Stomach smooth muscle (tissue), 2 donors: ENCODE measurements at regions not wholly inside any gene's neighbourhood (a gene's known extent, or its start where the extent isn't known, plus 50 kb on each side); places are given as distances from the start of the nearest gene placed in this dataset.

ENCODE experiments used
- H3K27ac ChIP-seq: one replicate; pipeline ENCODE4 v1.7.0; 2013; ENCODE audit warnings: mild to moderate bottlenecking, low read length, inconsistent platforms
- H3K27me3 ChIP-seq, 2 donors: one replicate each; pipeline ENCODE4 v1.7.0; 2013; ENCODE audit warnings: low read length in 2 of 2; ENCODE audit not compliant: insufficient read depth in 2 of 2, control insufficient read depth in 1 of 2
- H3K36me3 ChIP-seq, 2 donors: one replicate each; pipeline ENCODE4 v1.7.0; 2013; ENCODE audit warnings: low read length in 2 of 2; ENCODE audit not compliant: control insufficient read depth in 2 of 2, insufficient read depth in 2 of 2
- H3K4me1 ChIP-seq: one replicate; pipeline ENCODE4 v1.7.0; 2013; ENCODE audit warnings: low read length; ENCODE audit not compliant: control insufficient read depth, insufficient read depth
- H3K4me3 ChIP-seq, 2 donors: one replicate each; pipeline ENCODE4 v1.7.0; 2013; ENCODE audit warnings: low read length in 2 of 2
- H3K9ac ChIP-seq, 2 donors: one replicate each; pipeline ENCODE4 v1.7.0; 2013; ENCODE audit warnings: low read length in 2 of 2, mild to moderate bottlenecking in 1 of 2
- H3K9me3 ChIP-seq, 2 donors: one replicate each; pipeline ENCODE4 v1.7.0; 2013; ENCODE audit warnings: low read length in 2 of 2; ENCODE audit not compliant: control insufficient read depth in 2 of 2
- donor health status: healthy.
- donor health status: Pancreatic carcinoma.

- Histone ChIP-seq H3K27me3 (no peaks in the 10 kb centered on the region), H3K4me1 (no peaks in the 10 kb centered on the region), H3K9ac (no peak overlapping the region), H3K9me3 (no peaks in the 10 kb centered on the region), H3K36me3 (no peaks in the 10 kb centered on the region), H3K4me3 (no peak overlapping the region), H3K27ac (no peak overlapping the region)
Measured at GRCh38 chr3:180829409-180830405, 82.8 kb upstream of the FXR1 start.

- Histone ChIP-seq H3K36me3 (no peaks in the 10 kb centered on the region), H3K9me3 (no peaks in the 10 kb centered on the region), H3K4me1 (no peaks in the 10 kb centered on the region), H3K9ac (no peak overlapping the region), H3K27me3 (no peaks in the 10 kb centered on the region), H3K27ac (no peak overlapping the region), H3K4me3 (no peak overlapping the region)
Measured at GRCh38 chr3:180835501-180835900, 77.0 kb upstream of the FXR1 start.

- H3K27me3 ChIP-seq: no peaks in the 10 kb centered on the region
- H3K9me3 ChIP-seq: no peaks in the 10 kb centered on the region
- no peak overlapping the region for H3K4me3 ChIP-seq
- H3K27ac ChIP-seq: no peak overlapping the region
- H3K9ac ChIP-seq: no peak overlapping the region
- H3K36me3 ChIP-seq: no peaks in the 10 kb centered on the region
- no peaks in the 10 kb centered on the region for H3K4me1 ChIP-seq
Measured at GRCh38 chr3:180836766-180837165, 75.7 kb upstream of the FXR1 start.

GRCh38 chr3:180854887-180855286 is 57.6 kb upstream of the FXR1 start:
- H3K4me1 ChIP-seq: no peaks in the 10 kb centered on the region
- H3K4me3 ChIP-seq: no peak overlapping the region
- H3K27me3 ChIP-seq: no peaks in the 10 kb centered on the region
- H3K27ac ChIP-seq: no peak overlapping the region
- no peaks in the 10 kb centered on the region for H3K9me3 ChIP-seq
- H3K9ac ChIP-seq: no peak overlapping the region
- H3K36me3 ChIP-seq: no peaks in the 10 kb centered on the region

GRCh38 chr3:180855364-180855763 is 57.1 kb upstream of the FXR1 start:
- Histone ChIP-seq H3K9ac (no peak overlapping the region), H3K9me3 (no peaks in the 10 kb centered on the region), H3K4me1 (no peaks in the 10 kb centered on the region), H3K27ac (no peak overlapping the region), H3K27me3 (no peaks in the 10 kb centered on the region), H3K4me3 (no peak overlapping the region), H3K36me3 (no peaks in the 10 kb centered on the region)

GRCh38 chr3:180855956-180856355 is 56.5 kb upstream of the FXR1 start:
- H3K27me3 ChIP-seq: no peaks in the 10 kb centered on the region
- no peaks in the 10 kb centered on the region for H3K4me1 ChIP-seq
- H3K4me3 ChIP-seq: no peak overlapping the region
- H3K27ac ChIP-seq: no peak overlapping the region
- H3K9ac ChIP-seq: no peak overlapping the region
- H3K9me3 ChIP-seq: no peaks in the 10 kb centered on the region
- no peaks in the 10 kb centered on the region for H3K36me3 ChIP-seq

- no peaks in the 10 kb centered on the region for H3K36me3 ChIP-seq
- no peak overlapping the region for H3K9ac ChIP-seq
- H3K27me3 ChIP-seq: no peaks in the 10 kb centered on the region
- no peak overlapping the region for H3K27ac ChIP-seq
- H3K9me3 ChIP-seq: no peaks in the 10 kb centered on the region
- H3K4me1 ChIP-seq: no peaks in the 10 kb centered on the region
- H3K4me3 ChIP-seq: no peak overlapping the region
Measured at GRCh38 chr3:180860180-180860858, 52.2 kb upstream of the FXR1 start.
